Islet of Langerhans (tissue), 1 donor: ENCODE measurements at regions not wholly inside any gene's neighbourhood (a gene's known extent, or its start where the extent isn't known, plus 50 kb on each side); places are given as distances from the start of the nearest gene placed in this dataset.

Experiments
- FAIRE-seq: peaks from one replicate; lab custom pipeline; 2011; peaks lifted over from hg19 to GRCh38; lab: Jason Lieb, UNC

- no peak for FAIRE-seq
Measured at GRCh38 chr5:10849278-10849677, 88.2 kb upstream of the DAP start.

- no peak for FAIRE-seq
Measured at GRCh38 chr5:10844016-10844415, 83.0 kb upstream of the DAP start.

- FAIRE-seq = no peak
Measured at GRCh38 chr5:10842823-10843222, 81.8 kb upstream of the DAP start.

GRCh38 chr5:10839916-10840599, 79.0 kb upstream of the DAP start:
- no peak for FAIRE-seq

- no peak for FAIRE-seq
Measured at GRCh38 chr5:10839118-10839517, 78.1 kb upstream of the DAP start.

GRCh38 chr5:10838038-10838437, 77.0 kb upstream of the DAP start:
- no peak for FAIRE-seq

- no peak for FAIRE-seq
Measured at GRCh38 chr5:10836986-10837385, 76.0 kb upstream of the DAP start.

- FAIRE-seq = no peak
Measured at GRCh38 chr5:10834695-10835094, 73.7 kb upstream of the DAP start.

- no peak for FAIRE-seq
Measured at GRCh38 chr5:10832987-10833386, 72.0 kb upstream of the DAP start.

GRCh38 chr5:10832421-10832820, 71.4 kb upstream of the DAP start:
- no peak for FAIRE-seq

- FAIRE-seq = no peak
Measured at GRCh38 chr5:10831419-10831818, 70.4 kb upstream of the DAP start.

GRCh38 chr5:10828241-10828640, 67.2 kb upstream of the DAP start:
- FAIRE-seq = no peak

GRCh38 chr5:10827571-10827970, 66.5 kb upstream of the DAP start:
- FAIRE-seq = no peak

GRCh38 chr5:10826971-10827370, 65.9 kb upstream of the DAP start:
- FAIRE-seq = no peak

- no peak for FAIRE-seq
Measured at GRCh38 chr5:10825897-10826644, 65.0 kb upstream of the DAP start.

GRCh38 chr5:10812218-10812617, 51.2 kb upstream of the DAP start:
- FAIRE-seq = no peak
